ENCODE measurements at regions not wholly inside any gene's neighbourhood (a gene's known extent, or its start where the extent isn't known, plus 50 kb on each side); places are given as distances from the start of the nearest gene placed in this dataset.

DNA sequence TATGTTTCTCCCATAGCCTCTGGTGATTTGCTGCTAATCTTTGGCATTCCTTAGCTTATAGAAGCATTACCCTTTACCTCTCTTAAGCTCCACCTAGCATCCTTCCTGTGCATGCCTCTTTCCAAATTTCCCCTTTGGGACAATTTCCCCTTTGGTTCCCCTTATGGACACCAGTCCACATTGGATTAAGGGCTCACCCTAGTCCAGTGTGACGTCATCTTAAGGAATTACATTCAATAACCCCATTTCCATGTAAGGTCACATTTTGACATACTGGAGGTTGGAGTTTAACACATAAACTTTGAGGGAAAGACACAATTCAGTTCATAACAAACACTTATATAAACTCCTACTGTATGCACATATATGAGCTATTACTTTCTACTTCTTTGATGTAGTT is 916.6 kb downstream of the SLC4A3 start:
- H3K4me1 Mint-ChIP-seq = no peaks in the 10 kb centered on the region
- no peak overlapping the region for H3T11ph ChIP-seq (ENCODE audit: low read length)

More for the DNA sequence above, 916.6 kb downstream of the SLC4A3 start:
- Histone ChIP-seq H3K4ac (ENCODE audit: low read depth, low read length) (no peak overlapping the region), H2BK120ac (ENCODE audit: low read depth, low read length, poor library complexity, severe bottlenecking) (no peak overlapping the region), H3K18ac (ENCODE audit: insufficient read length, low read depth, low read length) (no peak overlapping the region), H3K27me3 (ENCODE audit: insufficient read depth, low read length) (no peaks in the 10 kb centered on the region), H4K8ac (replicated peaks; ENCODE audit: insufficient read length, low read depth, low read length) (no peak overlapping the region), H3K56ac (ENCODE audit: insufficient read length, low read depth, low read length) (no peak overlapping the region), H3K9ac (ENCODE audit: extremely low read depth, insufficient read length, low read length) (no peak overlapping the region), H3K79me2 (ENCODE audit: insufficient read depth, low read length) (no peaks in the 10 kb centered on the region; the same call in 1 of the 2 replicates), H2BK5ac (ENCODE audit: insufficient read length, low read length) (no peak overlapping the region), H4K20me1 (ENCODE audit: control insufficient read depth, insufficient read depth, insufficient read length) (no peaks in the 10 kb centered on the region), H3K27ac (ENCODE audit: insufficient read length, low read depth, low read length) (no peak overlapping the region), H2AK5ac (ENCODE audit: insufficient read length, low read length) (no peak overlapping the region), H3K23ac (ENCODE audit: insufficient read length, low read depth, low read length) (no peak overlapping the region), H2BK15ac (ENCODE audit: low read depth, low read length) (no peak overlapping the region), H3K79me1 (ENCODE audit: insufficient read depth, low read depth, low read length, poor library complexity, severe bottlenecking) (no peaks in the 10 kb centered on the region), H3K4me2 (ENCODE audit: insufficient read depth, insufficient read length, low read length) (no peak overlapping the region), H4K91ac (ENCODE audit: insufficient read length, low read depth, low read length) (no peak overlapping the region), H2BK12ac (ENCODE audit: insufficient read length, low read depth, low read length) (no peak overlapping the region), H3K4me1 (ENCODE audit: insufficient read depth, low read length) (no peaks in the 10 kb centered on the region), H2BK20ac (ENCODE audit: low read depth, low read length, poor library complexity, severe bottlenecking) (no peak overlapping the region), H3K14ac (ENCODE audit: insufficient read depth, low read length) (no peak overlapping the region), H3K9me3 (ENCODE audit: control insufficient read depth, low read depth, low read length) (no peaks in the 10 kb centered on the region), H3K23me2 (ENCODE audit: insufficient read length, low read depth, low read length, poor library complexity, severe bottlenecking) (no peaks in the 10 kb centered on the region), H4K5ac (ENCODE audit: insufficient read length, low read depth, low read length) (no peak overlapping the region), H2AFZ (ENCODE audit: low read length) (no peak overlapping the region)
- TF ChIP-seq, protein P1, sequence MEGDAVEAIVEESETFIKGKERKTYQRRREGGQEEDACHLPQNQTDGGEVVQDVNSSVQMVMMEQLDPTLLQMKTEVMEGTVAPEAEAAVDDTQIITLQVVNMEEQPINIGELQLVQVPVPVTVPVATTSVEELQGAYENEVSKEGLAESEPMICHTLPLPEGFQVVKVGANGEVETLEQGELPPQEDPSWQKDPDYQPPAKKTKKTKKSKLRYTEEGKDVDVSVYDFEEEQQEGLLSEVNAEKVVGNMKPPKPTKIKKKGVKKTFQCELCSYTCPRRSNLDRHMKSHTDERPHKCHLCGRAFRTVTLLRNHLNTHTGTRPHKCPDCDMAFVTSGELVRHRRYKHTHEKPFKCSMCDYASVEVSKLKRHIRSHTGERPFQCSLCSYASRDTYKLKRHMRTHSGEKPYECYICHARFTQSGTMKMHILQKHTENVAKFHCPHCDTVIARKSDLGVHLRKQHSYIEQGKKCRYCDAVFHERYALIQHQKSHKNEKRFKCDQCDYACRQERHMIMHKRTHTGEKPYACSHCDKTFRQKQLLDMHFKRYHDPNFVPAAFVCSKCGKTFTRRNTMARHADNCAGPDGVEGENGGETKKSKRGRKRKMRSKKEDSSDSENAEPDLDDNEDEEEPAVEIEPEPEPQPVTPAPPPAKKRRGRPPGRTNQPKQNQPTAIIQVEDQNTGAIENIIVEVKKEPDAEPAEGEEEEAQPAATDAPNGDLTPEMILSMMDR (conservative IDR thresholded peaks at IDR 0.05) = no peak
- WGBS (ENCODE audit: extremely low coverage, insufficient read length, low lambda C conversion rate) = no CpG with 5 or more reads among the region's 1 CpG
- DNase-seq = no peak
- peaks cover 2 to 10% (median 3%) of the 10 kb centered on the region in 3 experiments; a peak in 5 of 7 replicates for H3K36me3 Mint-ChIP-seq (ENCODE audit: insufficient read depth in 1 of 3, low read depth in 3 of 3)
- no peak overlapping the region for H3K4me3 Mint-ChIP-seq
- peaks cover 0 to 8% of the 10 kb centered on the region in 2 experiments; a peak in 2 of 5 replicates for H3K9me3 Mint-ChIP-seq
- no peaks in the 10 kb centered on the region for H3K27me3 Mint-ChIP-seq (ENCODE audit: low read depth)
- no peak overlapping the region for H3K27ac Mint-ChIP-seq
